Stimulated activated CD4-positive, alpha-beta T cell treated with anti-CD3 and anti-CD28 coated beads, Interleukin-15, amount 100 ng/mL, for 24 hours (primary cell): ENCODE measurements at regions not wholly inside any gene's neighbourhood (a gene's known extent, or its start where the extent isn't known, plus 50 kb on each side); places are given as distances from the start of the nearest gene placed in this dataset.

Experiments used
- DNase-seq: peaks from one replicate; pipeline ENCODE4 v3.0.0-alpha.2; 2020

DNA sequence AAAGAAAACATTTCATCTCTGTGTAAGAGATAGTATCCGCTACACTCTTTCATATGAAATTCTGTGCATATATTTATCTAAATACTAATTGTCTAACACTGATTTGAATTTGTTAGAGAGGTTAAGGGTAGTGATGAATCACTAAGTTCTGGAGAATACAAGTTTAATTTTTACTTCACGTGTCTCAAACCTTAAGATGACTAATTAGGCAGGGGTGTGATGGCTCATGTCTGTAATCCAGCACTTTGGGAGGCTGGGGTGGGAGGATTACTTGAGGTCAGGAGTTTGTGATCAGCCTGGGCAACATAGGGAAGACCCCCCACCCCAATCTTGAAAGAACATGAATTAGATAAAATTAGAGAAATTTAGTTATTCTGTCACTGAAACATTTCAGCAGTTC, 2241.9 kb downstream of the PCDH7 start:
- DNase-seq: no peak

DNA sequence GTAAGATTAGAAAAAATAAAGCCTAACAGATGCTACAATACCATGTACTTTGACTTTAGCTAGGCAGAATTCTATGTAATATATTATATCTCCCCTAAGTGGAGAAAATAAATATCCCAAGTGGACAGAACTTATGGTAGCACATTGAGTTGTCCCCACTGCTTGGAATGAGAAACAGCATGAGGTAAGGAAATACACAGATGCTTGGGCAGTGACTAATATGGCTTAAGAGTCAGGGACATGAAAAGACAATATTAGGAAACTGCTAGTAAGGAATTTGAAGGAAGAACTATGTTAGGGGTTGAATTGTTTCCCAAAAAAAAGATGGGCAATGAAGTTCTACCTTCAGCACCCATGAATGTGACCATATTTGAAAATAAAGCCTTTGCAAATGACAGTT, 2265.1 kb downstream of the PCDH7 start:
- no peak for DNase-seq

DNA sequence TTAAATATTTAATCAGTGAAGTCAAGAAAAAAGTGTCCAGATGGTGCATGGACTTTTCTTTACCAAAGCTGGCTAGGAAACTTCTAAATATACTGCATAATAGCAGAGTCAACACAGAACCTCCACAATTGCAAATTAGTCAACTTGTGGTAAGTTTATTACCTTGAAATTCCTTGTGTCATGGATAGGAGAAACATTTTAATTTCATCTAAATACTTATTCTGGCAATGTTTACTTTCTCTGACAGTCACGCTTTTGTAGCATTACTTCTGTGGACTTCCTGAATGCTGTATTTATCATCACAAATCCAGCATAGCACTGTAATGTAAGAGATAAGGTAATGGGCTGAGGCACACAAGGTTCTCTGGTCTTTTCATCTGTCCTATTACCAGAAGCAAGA, 2266.1 kb downstream of the PCDH7 start:
- no peak for DNase-seq

DNA sequence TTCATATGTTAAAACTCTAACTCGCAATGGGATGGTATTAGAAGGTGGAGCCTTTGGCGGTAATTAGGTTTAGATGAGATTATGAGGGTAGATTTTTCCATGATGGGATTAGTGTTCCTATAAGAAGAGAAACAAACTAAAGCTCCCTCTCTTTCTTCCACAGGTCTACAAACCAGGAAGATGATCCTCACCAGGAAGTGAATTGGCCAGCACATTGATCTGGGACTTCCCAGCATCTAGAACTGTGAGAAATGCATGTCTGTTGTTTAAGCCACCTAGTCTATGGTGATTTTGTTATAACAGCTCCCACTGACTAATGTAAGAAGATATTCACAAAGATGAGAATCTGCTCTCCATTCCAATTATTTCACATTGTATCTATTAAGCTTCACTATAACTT, 2266.9 kb downstream of the PCDH7 start:
- no peak for DNase-seq

DNA sequence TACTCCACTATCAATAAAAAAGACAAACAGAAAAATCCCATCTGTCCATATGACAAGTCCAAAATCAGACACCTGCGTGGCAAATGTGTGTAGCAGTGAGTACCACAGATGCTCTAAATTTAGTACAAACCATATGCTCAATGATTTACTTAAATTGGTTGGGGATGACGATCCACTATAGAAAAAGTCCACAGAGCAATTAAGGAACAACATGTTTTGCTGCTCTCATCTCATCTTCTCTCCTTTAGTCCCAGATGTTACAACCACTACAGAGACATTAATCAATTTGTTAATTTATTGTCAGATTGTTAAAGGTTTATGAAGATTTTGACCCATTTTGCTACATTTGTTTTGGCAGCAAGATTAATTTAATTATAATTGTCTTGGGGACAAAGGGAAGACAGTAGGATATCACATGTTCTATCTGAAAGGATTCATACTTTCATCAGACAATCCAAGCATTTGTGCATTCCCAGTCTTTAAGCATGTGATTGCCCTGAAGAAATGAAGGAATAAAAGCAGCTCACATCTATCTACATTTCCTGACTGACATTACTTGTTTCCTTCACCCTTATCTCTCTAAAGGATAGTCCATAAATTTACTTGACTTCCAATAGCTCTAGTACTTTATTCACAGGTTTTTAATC, 2268.1 kb downstream of the PCDH7 start:
- DNase-seq: no peak

DNA sequence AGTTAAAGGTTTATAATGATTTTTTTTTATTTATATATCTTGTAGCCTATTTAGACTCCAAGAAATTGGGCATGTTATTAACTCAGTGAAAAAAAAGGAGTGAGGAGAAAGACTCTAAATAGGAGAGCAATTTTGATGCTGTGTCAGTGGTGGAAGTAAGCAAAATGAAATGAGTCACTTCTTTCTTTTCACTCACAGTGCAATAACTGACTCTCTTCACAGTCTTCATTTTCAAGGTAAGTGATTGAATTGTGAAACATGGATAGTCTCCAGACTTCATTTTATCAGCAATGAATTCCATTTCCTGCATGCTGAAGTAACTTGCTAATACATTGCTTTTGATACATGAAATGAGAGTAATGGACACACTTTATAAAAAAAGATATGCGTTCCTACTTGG, 2271.5 kb downstream of the PCDH7 start:
- no peak for DNase-seq

DNA sequence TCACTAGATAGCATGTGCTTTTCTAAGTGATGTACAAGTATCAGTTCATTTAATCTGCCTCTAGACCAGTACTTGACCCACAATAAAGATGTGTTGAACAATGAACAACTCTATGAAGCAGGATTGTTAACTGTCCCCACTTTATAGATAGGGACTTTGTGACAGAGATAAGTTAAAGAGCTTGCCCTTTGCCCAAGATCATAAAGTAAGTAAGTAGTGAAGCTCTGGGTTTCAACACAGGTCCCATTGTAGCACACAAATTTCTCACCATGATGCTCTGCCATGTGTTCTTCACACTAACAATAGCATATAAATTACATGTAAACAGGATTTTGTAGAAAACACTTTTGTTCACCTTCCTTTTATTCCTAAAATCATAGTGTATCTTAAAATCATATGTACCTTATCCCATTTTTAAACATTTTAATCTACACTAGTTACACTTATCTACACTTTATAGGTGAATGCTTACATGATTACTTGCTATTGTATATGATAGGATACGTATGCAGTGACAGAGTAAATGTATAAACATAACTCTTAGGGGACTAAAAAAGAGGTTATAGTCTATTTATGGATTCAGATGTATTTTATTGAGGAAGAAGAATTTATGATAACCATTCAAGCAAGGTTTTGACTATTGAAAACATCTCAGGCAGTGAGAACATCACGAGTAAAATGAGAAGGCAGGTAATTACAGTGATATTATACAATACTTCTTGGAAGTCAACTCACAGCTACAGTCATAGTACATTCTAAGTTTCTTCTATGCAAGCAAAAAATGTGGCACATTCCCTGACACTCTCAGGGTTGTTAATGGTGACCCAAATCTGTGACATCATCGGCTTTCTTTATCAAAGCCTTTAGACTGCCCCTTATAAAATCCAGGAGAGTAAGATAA, 2275.1 kb downstream of the PCDH7 start:
- no peak for DNase-seq

DNA sequence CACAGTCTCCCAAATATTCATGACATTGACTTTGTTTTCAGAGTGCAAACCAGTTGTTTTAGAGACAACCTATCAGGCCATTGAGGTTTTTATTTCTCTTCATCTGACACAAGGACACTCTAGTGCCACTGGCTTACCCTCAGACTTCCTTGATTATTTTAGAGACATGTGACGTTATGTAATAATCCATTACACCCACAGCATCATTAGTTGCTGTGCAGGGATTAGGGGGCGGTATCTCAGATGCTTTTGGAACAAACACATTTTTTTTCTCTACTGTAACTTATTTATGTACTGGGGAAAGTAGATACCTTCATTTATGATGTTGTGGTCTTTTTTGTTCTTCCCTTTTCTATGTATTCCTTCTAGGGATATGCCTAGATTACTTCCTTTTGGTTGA, 2293.1 kb downstream of the PCDH7 start:
- DNase-seq: no peak

DNA sequence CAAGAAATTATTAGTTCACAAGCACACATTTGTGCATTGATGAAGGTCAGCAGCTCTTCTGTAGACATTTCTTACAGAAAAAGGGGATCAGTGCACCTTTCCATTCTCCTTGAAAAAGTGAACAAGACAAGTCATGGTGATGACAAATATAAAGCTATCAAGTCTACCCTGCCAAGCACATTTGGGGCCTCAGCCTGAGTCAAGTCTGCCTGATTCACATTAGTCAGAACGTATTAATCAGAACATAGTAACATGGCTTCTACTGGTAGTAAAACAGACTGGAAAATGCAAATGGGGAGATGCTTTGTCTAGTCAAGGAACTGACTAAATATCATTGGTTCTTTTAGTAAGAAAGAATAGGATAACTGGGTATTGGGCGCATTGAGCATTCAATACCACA, 2305.1 kb downstream of the PCDH7 start:
- DNase-seq: no peak

DNA sequence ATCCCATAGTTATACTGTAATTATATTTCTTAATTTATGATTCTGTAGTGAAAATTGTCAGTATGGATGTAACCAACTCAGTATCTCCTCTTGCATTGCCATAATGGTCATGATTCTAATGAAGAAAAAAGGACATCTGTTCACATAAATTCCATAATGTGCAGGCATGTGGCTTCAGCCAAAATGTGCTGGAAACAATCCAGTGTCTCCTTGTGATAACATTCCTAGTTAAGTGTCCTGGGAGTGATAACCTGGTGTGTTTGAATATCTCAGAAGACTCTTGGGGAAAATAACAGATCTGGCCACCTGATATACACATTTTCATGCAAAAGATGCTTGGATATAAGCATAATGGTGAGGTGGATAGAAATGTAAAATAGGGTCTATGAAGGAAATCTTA, 2309.8 kb downstream of the PCDH7 start:
- no peak for DNase-seq

DNA sequence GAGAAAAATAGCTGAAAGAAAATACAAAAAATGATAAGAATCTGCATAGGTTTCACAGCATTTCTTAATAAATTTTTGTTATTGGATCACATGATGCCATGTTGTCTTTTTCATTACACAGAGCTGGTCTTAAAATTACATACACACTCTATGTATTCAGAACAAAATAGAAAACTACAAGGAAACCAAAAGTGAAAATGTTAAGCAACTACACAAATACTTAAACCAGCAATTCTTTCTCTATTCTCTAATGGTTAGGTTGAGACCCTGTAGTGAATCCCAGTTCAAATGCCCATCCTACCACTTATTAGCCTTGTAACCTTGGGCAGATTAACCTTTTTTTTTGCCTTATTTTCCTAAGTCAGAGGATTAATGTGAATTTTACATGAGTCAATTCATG, 2311.2 kb downstream of the PCDH7 start:
- DNase-seq: no peak

DNA sequence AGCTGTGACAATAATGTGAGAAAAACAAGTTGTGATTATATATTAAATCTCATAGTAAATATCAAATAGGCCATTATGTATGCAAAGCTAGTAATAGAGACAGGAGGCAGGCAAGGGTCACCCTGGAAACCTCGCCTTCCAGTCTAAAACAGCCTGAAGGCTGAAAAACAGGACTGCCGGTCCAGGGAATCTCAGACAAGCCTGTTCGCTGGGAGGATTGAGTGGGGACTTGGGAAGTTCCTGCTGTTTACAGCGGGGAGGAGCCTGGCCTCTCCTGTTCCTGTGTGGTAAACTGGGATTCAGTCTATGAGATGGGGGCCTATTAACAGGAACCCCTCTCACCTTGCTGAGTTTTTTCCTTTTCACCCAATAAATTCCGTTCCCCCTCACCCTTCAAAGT, 2317.3 kb downstream of the PCDH7 start:
- no peak for DNase-seq

DNA sequence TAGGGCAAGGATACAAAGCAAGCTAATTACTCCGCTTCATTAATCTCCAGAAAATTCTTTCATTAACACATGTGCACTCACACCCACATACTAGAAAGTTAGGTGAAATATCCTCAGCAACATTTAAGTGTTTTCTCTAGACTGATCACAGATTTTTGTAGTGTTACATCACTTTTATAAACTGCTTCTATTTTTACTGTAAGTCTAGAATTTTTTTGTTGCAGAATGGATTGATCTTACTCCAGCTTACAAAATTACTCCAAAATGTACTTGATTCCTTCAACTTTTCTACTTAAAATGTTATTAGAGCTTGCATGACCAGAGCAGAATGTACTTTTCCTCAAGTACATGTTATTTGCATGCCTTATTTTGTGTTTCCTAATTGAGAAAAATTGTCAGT, 2325.2 kb downstream of the PCDH7 start:
- no peak for DNase-seq

DNA sequence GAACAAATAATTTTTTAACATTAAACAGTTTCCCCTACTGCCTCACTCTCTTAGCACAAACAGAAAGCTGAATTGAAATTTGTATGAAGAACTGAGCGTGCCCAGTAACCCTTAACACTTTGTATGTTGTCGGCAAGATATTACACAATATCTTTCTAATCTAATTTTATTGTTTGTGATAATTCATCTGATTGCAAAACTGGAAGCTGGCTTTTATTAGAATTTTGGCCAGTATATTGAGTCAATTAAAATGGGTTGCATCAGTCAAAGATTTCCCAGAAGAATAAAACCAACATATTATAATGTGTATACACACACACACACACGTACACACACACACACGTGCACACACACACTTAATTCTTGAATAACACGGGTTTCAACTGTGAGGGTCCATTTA, 2332.1 kb downstream of the PCDH7 start:
- no peak for DNase-seq

DNA sequence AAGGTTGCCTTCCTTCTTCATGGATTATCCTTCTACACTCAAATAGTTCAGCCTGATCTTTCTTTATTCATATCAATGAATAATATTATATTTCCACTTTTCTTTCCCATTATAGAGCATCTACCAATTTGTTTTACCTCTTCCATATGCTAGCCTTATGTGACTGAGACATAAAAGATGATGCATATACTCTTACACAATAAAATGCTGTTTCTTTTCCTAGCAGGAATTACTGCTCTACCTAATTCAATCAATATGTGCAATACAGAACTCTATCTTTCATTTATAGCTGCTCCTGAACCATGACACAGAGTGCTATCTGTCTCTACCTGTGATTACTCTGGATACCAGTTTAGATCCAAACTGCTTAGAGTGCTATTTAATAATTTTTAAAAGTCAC, 2334.0 kb downstream of the PCDH7 start:
- no peak for DNase-seq

DNA sequence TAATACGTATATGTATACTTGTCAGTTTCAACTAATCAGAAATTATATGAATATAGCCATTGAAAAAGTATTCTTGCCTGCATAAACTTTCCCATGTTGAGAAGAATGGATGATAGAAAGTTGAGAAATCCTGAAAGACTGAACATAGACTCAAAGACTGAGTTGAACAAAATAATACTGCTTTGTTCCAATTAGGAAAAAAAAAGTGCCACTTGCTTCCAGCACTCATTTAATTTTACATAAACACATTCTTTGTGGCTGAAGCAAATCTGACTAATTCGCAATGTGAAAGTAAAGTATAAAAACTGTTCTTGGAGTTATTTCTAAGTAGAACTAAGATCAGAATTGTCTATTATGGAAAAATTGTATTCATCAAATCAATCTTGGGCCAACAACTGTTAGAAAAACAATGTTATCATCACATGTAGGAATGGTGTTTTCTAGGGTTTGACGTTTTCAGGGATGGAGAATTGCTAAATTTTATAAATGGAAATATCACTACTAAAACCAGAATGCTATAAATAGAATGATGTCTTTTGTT, 2334.6 kb downstream of the PCDH7 start:
- no peak for DNase-seq

DNA sequence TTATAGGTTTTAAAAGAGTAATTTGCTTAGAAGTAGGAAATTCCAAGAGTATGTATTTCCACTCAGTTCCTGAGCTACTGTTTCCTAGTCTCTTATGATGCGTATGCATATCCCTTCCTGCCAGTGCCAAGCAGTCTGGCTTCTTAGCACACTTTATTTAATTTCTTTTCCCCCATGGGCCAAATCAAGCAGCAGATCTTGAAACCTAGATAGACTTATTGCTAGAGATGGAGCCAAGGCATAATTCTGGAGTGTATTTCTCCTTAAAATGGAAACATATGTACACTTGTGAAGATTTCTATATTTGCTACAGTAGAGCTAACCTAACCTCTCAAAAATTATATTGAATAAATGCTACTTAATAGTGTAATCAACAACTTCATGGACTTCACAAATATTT, 2337.6 kb downstream of the PCDH7 start:
- DNase-seq: no peak

DNA sequence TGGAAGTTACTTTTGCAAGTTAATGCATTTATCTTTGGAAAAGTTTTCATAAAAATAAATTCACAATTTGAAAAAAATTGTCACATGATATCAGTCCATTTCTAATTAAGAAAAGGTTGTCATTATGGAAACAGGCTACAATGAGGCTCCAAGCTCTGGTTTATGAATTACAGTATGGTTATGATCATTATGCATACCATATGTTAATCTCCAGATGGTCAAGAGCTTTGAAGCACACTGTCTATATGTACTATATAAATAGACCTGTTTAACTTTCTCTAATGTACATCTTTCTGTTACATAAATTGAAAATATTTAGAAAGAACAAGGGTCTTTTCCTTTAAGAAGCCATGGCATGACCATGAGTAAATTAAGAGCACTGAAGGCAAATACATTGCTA, 2338.8 kb downstream of the PCDH7 start:
- no peak for DNase-seq

DNA sequence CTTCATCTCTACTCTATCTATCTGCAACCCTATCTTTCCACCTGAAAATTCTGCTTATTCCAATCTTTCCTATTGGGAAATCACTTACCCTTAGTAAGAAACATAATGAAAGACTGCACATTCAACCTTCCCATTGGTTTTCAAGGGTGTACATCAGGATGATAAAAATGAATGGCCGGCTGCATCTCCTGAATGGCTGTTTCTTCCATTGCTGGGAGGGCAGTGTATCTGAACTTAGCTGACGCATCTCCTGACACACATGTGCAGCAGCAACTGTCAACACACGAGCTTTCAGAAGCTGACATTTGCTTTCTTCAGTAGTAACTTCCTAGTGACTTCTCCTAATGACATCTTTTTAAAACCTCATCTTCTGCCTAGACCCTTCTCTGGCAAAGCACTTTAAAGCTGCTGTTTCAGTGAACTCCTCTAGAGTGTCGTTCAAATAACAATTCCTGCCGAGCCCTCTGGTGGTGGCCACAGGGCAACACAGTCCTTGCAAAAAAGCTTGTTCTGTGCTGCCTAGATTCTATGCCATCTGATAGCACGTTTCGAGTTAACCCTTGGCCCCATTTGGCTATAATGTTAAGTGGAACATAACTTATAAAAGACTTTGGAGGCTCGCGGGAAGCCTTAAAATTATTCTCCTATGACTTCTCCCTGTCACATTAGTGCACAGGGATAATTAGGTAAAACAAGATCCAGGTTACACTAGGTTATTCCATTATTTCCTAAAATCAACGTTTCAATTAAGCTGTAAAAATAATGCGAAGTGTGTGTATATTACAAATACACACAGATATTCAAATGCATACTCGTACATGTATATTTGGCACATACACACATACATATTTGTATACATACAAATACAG, 2340.7 kb downstream of the PCDH7 start:
- DNase-seq: peak; percentile 12

DNA sequence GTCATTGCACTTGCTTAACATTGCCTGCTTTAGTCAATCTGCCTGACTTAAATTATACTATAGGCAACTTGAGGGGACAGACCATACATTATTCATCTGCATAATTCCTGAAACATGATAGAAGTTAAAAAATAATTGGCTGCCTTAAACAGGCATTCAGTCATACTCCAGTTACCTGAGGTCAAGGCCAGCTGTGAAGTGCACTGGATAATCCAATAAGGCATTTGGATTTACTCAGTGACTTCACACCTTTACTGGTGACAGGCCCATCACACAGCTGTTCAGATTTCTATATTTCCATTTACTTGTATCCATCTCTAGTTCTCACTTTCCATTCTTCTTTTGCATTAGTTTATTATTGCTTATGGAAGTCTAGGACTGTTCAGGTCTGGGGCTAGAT, 2341.6 kb downstream of the PCDH7 start:
- no peak for DNase-seq

DNA sequence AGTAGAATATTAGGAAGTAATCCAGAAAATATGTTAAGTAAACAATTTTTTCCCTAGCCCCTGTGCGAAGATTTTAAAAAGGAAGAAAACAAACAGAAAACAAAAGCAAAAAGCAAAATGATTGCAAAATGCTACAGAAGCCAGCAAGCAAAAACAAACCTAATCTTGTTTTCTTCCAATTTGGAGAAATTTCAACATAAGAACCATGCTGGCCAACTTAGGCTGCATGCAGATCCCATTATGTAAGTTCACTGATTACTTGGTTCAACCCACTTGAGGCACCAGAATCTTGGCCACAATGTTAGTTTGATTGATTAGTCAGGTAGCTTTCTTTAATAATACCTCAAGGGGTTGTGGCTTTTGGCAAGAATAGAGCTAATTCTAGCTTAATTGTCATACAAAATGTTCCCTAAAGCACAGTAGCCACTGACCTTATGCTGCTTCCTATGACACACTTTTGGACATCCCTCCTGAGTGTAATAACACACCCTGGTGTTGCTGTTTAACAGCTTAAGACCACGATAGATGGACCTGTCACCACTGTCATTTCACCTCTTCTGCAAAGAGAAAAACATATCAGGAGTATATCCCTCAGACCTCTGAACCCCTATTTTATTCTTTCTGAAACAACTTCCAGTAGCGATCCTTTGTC, 2342.1 kb downstream of the PCDH7 start:
- DNase-seq: no peak

DNA sequence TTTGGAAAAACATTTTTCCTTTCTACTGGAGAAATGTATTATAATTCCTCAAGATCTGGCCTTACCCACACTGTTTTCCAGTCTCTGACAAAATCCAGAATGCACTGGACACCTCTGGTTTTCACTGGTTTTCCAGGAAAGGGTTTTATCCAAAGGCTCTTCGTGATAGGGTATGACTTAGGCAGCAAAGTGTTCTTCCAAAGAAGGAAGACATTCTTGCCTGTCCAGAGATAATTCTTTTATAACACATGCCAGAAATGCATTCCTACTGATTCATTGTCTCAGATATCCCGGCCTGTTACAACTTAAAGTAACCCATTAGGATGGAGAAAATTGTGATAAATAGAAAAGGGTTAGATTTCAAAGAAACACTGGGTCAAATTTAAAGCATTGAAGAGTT, 2343.1 kb downstream of the PCDH7 start:
- DNase-seq: no peak

DNA sequence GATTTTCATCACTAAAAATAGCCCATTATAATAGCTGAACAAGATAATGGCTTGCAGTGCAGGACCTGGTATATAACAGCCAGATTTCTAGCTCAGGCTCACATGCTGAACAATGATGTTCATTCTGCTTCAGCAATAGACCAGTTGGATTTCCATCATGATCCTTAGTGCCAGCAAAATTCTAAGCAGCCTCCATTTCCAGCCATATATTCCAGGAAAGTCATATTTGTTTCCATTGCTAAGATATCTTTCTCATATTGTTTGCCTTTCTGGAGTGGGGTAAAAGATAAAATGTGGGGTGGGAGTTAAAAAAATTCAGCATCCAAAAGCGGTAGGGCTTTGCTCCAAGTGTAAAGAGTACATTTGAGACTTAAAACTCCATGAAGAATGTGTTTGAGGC, 2344.1 kb downstream of the PCDH7 start:
- no peak for DNase-seq
